PC-3 (cell line): ENCODE measurements at regions not wholly inside any gene's neighbourhood (a gene's known extent, or its start where the extent isn't known, plus 50 kb on each side); places are given as distances from the start of the nearest gene placed in this dataset.

ENCODE experiments used
- ATAC-seq: fragments of 200-7000 bp; cut with Tn5 transposase; 2 replicates; pipeline ENCODE4 v1.9.1; 2020; ENCODE audit warnings: mild to moderate bottlenecking, moderate library complexity
- BruUV-seq: library from RNA; stranded (reverse); fragments of 400-500 nt; replicated peaks from 2 replicates; lab custom pipeline; 2021; lab: Mats Ljungman, UMichigan
- CTCF ChIA-PET: fragments of 300-600 bp; sonication (Branson Sonifier 250); formaldehyde crosslinking; loops from one replicate; lab custom pipeline; 2022; ENCODE audit warnings: antibody characterized with exemption; lab: Charles Lee
- POLR2A ChIA-PET: fragments of 300-600 bp; sonication (Branson Sonifier 250); formaldehyde crosslinking; loops from one replicate; lab custom pipeline; 2022; ENCODE audit warnings: antibody characterized with exemption; ENCODE audit not compliant: unreplicated experiment; lab: Charles Lee
- DNase-seq: peaks from one replicate; pipeline ENCODE4 v3.0.0-alpha.2; 2015
- H2AFZ ChIP-seq: fragments of 300-600 bp; sonication (generic); 2 replicates; pipeline ENCODE4 v1.6.0; 2016; ENCODE audit warnings: antibody characterized with exemption, low read length
- H3F3A ChIP-seq: fragments of 300-600 bp; sonication (generic); one replicate; pipeline ENCODE4 v1.6.0; 2017; ENCODE audit warnings: antibody characterized with exemption, low read length, control low read depth, mild to moderate bottlenecking; ENCODE audit not compliant: unreplicated experiment
- H3K27ac ChIP-seq: fragments of 300-600 bp; sonication (generic); 2 replicates; pipeline ENCODE4 v1.5.1; 2016; ENCODE audit warnings: mild to moderate bottlenecking, low read length
- H3K27me3 ChIP-seq: fragments of 300-600 bp; sonication (generic); 2 replicates; pipeline ENCODE4 v1.6.1; 2016; ENCODE audit warnings: low read length, mixed read lengths
- H3K36me3 ChIP-seq: fragments of 300-600 bp; sonication (generic); 2 replicates; pipeline ENCODE4 v1.6.1; 2016; ENCODE audit warnings: low read depth, mixed run types, low read length, mixed read lengths
- H3K4me1 ChIP-seq: fragments of 300-600 bp; sonication (generic); 2 replicates; pipeline ENCODE4 v1.5.1; 2016; ENCODE audit warnings: low read length; ENCODE audit not compliant: insufficient read depth
- H3K4me2 ChIP-seq: fragments of 300-600 bp; sonication (generic); 2 replicates; pipeline ENCODE4 v1.6.0; 2016; ENCODE audit warnings: low read length
- H3K4me3 ChIP-seq: fragments of 300-600 bp; sonication (generic); 2 replicates; pipeline ENCODE4 v1.5.1; 2016; ENCODE audit warnings: mild to moderate bottlenecking, low read length, mixed read lengths
- H3K79me2 ChIP-seq: fragments of 300-600 bp; sonication (generic); 2 replicates; pipeline ENCODE4 v1.6.1; 2017; ENCODE audit warnings: low read length, mixed read lengths
- H3K9ac ChIP-seq: fragments of 300-600 bp; sonication (generic); 2 replicates; pipeline ENCODE4 v1.6.0; 2016; ENCODE audit warnings: mild to moderate bottlenecking, low read length
- H3K9me2 ChIP-seq: fragments of 300-600 bp; sonication (generic); replicated peaks from 2 replicates; pipeline ENCODE4 v1.6.1; 2016; ENCODE audit warnings: mixed run types, low read length, mixed read lengths
- H3K9me3 ChIP-seq: fragments of 300-600 bp; sonication (generic); 2 replicates; pipeline ENCODE4 v1.6.1; 2016; ENCODE audit warnings: low read length, mixed read lengths
- H4K20me1 ChIP-seq: fragments of 300-600 bp; sonication (generic); 2 replicates; pipeline ENCODE4 v1.6.1; 2016; ENCODE audit warnings: low read length, mixed read lengths
- CTCF ChIP-seq: fragments of 300-600 bp; sonication (generic); conservative IDR thresholded peaks from 2 replicates; pipeline ENCODE4 v1.5.1; 2017; ENCODE audit warnings: antibody characterized with exemption, low read depth, mild to moderate bottlenecking, low read length
- EZH2 ChIP-seq: fragments of 300-600 bp; sonication (generic); IDR thresholded peaks from one replicate; pipeline ENCODE4 v1.6.1; 2017; ENCODE audit warnings: antibody characterized with exemption, mild to moderate bottlenecking, low read length; ENCODE audit not compliant: unreplicated experiment
- EZH2phosphoT487 ChIP-seq: fragments of 300-600 bp; sonication (generic); IDR thresholded peaks from 2 replicates; pipeline ENCODE4 v1.6.1; 2018; ENCODE audit warnings: mild to moderate bottlenecking, antibody characterized with exemption, low read length, borderline replicate concordance
- intact Hi-C: fragments of 100-400 bp; cut with micrococcal nuclease; formaldehyde crosslinking; loops from 2 replicates; pipeline ENCODE4 v1.9.0; 2023

- ChIA-PET CTCF (interaction anchor here (0.5 kb wide), 1 partner anchor 240 kb away, joined by 4 read pairs; no protein-coding TSS in a partner anchor), POLR2A (no interaction called here)
- no peaks in the 10 kb centered on the region for H3K9me2 ChIP-seq
- H3F3A ChIP-seq, result peaks cover 11% of the 10 kb centered on the region
- no peaks in the 10 kb centered on the region for H3K79me2 ChIP-seq
- H3K9ac ChIP-seq, result no peak overlapping the region
- ATAC-seq (peak; percentile 33; the same call in 1 of the 2 replicates), DNase-seq (peak; percentile 41)
- no TSS peak for BruUV-seq
- H3K27ac ChIP-seq, result no peak overlapping the region
- H3K4me3 ChIP-seq, result no peak overlapping the region
- H2AFZ ChIP-seq, result peak overlapping the region; percentile 39; the same call in 1 of the 2 replicates
- H3K27me3 ChIP-seq, result no peaks in the 10 kb centered on the region
- H4K20me1 ChIP-seq, result no peaks in the 10 kb centered on the region
- H3K4me1 ChIP-seq, result peaks cover 29% of the 10 kb centered on the region
- H3K9me3 ChIP-seq, result no peaks in the 10 kb centered on the region
- intact Hi-C loops, result no loop called here
- H3K4me2 ChIP-seq, result no peak overlapping the region
- TF ChIP-seq CTCF, result peak; percentile 55
- TF ChIP-seq EZH2, result no peak
- H3K36me3 ChIP-seq, result no peaks in the 10 kb centered on the region
These were observed 251.9 kb upstream of the CHAC2 start for GRCh38 chr2:53515435-53516332.

- Histone ChIP-seq H3K4me3 (0 out of 2 replicates have a peak overlapping the region, but pooled peaks have one; percentile 34), H2AFZ (peak overlapping the region; percentile 47; the same call in 1 of the 2 replicates), H3K79me2 (no peaks in the 10 kb centered on the region), H3K4me2 (peak overlapping the region; percentile 66), H3K9ac (0 out of 2 replicates have a peak overlapping the region, but pooled peaks have one; percentile 29), H3F3A (peaks cover 11% of the 10 kb centered on the region), H3K4me1 (peaks cover 32% of the 10 kb centered on the region), H4K20me1 (no peaks in the 10 kb centered on the region), H3K27ac (peak overlapping the region; percentile 90), H3K9me2 (no peaks in the 10 kb centered on the region), H3K36me3 (no peaks in the 10 kb centered on the region), H3K27me3 (no peaks in the 10 kb centered on the region), H3K9me3 (no peaks in the 10 kb centered on the region)
- no TSS peak for BruUV-seq
- DNase-seq (no peak), ATAC-seq (no peak)
- TF ChIP-seq CTCF (no peak), EZH2phosphoT487 (no peak), EZH2 (no peak)
- intact Hi-C loops, result no loop called here
- ChIA-PET CTCF (no interaction called here), POLR2A (no interaction called here)
These were observed 254.4 kb upstream of the CHAC2 start for GRCh38 chr2:53513167-53513666.
